ENCODE measurements at regions not wholly inside any gene's neighbourhood (a gene's known extent, or its start where the extent isn't known, plus 50 kb on each side); places are given as distances from the start of the nearest gene placed in this dataset.

- ChIA-PET CTCF (interaction anchor here (0.6 to 1.2 kb wide), 4 partner anchors 11 to 500 kb away, joined by 3 to 4 read pairs (median 4); no protein-coding TSS in a partner anchor), POLR2A (no interaction called here)
- intact Hi-C loops (cut with micrococcal nuclease) (no loop called here), dilution Hi-C loops (cut with MboI; ENCODE audit: extremely low pct_ligation_motif_present, low sequenced_read_pairs) (no loop called here)
- no peaks in the 10 kb centered on the region for H3K9me3 ChIP-seq (replicated peaks; ENCODE audit: control insufficient read depth, insufficient read depth, low read length)
- H3K9ac ChIP-seq (replicated peaks; ENCODE audit: extremely low read depth, insufficient read depth, low read length): no peak overlapping the region
- peak overlapping the region; percentile 75 for H3K4me2 ChIP-seq (ENCODE audit: insufficient read depth, low read length)
- H3K27me3 ChIP-seq (ENCODE audit: control insufficient read depth in 2 of 2, insufficient read depth in 2 of 2, low read length in 2 of 2): no peaks in the 10 kb centered on the region
- TF ChIP-seq EZH2 (IDR thresholded peaks at IDR 0.05; ENCODE audit: borderline replicate concordance, low read depth, low read length, severe bottlenecking): peak; percentile 33
- no peak for TF ChIP-seq GATA2 (IDR thresholded peaks at IDR 0.05; ENCODE audit: insufficient read depth, insufficient read length, low read depth, low read length)
- TF ChIP-seq CTCF (IDR thresholded peaks at IDR 0.05; ENCODE audit: extremely low read depth in 1 of 2, insufficient read depth in 1 of 2, low read depth in 1 of 2, low read length in 2 of 2): no peak
- no TSS peak for BruUV-seq (replicated peaks)
- no peaks in the 10 kb centered on the region for H4K20me1 ChIP-seq (replicated peaks; ENCODE audit: control insufficient read depth, extremely low read depth, insufficient read depth, low read length)
- H3K4me3 ChIP-seq (replicated peaks in 1 of 3; ENCODE audit: insufficient read depth in 1 of 3, low read depth in 1 of 3, low read length in 3 of 3): peak overlapping the region; percentile 1 to 28 (median 9)
- no peaks in the 10 kb centered on the region for H3K79me2 ChIP-seq (ENCODE audit: control insufficient read depth, insufficient read depth, low read length)
- H3K9me1 ChIP-seq (replicated peaks; ENCODE audit: control insufficient read depth, extremely low read depth, insufficient read depth, low read length): no peaks in the 10 kb centered on the region
- peak; percentile 19 for DNase-seq (ENCODE audit: low read depth, low spot score)
- peaks cover 6% of the 10 kb centered on the region for H3K4me1 ChIP-seq (ENCODE audit: control insufficient read depth, extremely low read depth, insufficient read depth, low read length)
- FAIRE-seq: no peak
- no peaks in the 10 kb centered on the region for H3K36me3 ChIP-seq (ENCODE audit: control insufficient read depth in 2 of 2, extremely low read depth in 1 of 2, insufficient read depth in 2 of 2, low read length in 2 of 2)
- H3K27ac ChIP-seq (ENCODE audit: insufficient read depth, low read depth, low read length): no peak overlapping the region
- H2AFZ ChIP-seq (ENCODE audit: low read depth, low read length): peak overlapping the region; percentile 97
Measured at GRCh38 chr5:154647114-154647760, 107.9 kb upstream of the LARP1 start.

- DNase-seq (ENCODE audit: low read depth, low spot score) (no peak), FAIRE-seq (no peak)
- Histone ChIP-seq H3K4me1 (ENCODE audit: control insufficient read depth, extremely low read depth, insufficient read depth, low read length) (peaks cover 6% of the 10 kb centered on the region), H2AFZ (ENCODE audit: low read depth, low read length) (peak overlapping the region; percentile 97), H3K36me3 (ENCODE audit: control insufficient read depth in 2 of 2, extremely low read depth in 1 of 2, insufficient read depth in 2 of 2, low read length in 2 of 2) (no peaks in the 10 kb centered on the region), H3K9me3 (replicated peaks; ENCODE audit: control insufficient read depth, insufficient read depth, low read length) (no peaks in the 10 kb centered on the region), H3K9me1 (replicated peaks; ENCODE audit: control insufficient read depth, extremely low read depth, insufficient read depth, low read length) (no peaks in the 10 kb centered on the region), H4K20me1 (replicated peaks; ENCODE audit: control insufficient read depth, extremely low read depth, insufficient read depth, low read length) (no peaks in the 10 kb centered on the region), H3K27ac (ENCODE audit: insufficient read depth, low read depth, low read length) (no peak overlapping the region), H3K79me2 (ENCODE audit: control insufficient read depth, insufficient read depth, low read length) (no peaks in the 10 kb centered on the region), H3K27me3 (ENCODE audit: control insufficient read depth in 2 of 2, insufficient read depth in 2 of 2, low read length in 2 of 2) (peaks cover 0 to 3% of the 10 kb centered on the region in 2 experiments), H3K9ac (replicated peaks; ENCODE audit: extremely low read depth, insufficient read depth, low read length) (no peak overlapping the region), H3K4me2 (ENCODE audit: insufficient read depth, low read length) (peak overlapping the region; percentile 75), H3K4me3 (replicated peaks in 1 of 3; ENCODE audit: insufficient read depth in 1 of 3, low read depth in 1 of 3, low read length in 3 of 3) (peak overlapping the region in 1 of 3 experiments; percentile 1)
- CTCF ChIA-PET: interaction anchor here (0.6 to 1.2 kb wide), 4 partner anchors 11 to 501 kb away, joined by 3 to 4 read pairs (median 4); no protein-coding TSS in a partner anchor
- intact Hi-C loops (cut with micrococcal nuclease): no loop called here
- dilution Hi-C loops (cut with MboI; ENCODE audit: extremely low pct_ligation_motif_present, low sequenced_read_pairs): no loop called here
- BruUV-seq (replicated peaks): no TSS peak
- TF ChIP-seq POLR2A (IDR thresholded peaks at IDR 0.05; ENCODE audit: low read depth, low read length) (no peak), POLR2AphosphoS5 (IDR thresholded peaks at IDR 0.05; ENCODE audit: insufficient read depth, low read depth, low read length) (no peak), FOS (IDR thresholded peaks at IDR 0.05; ENCODE audit: borderline replicate concordance, insufficient read depth, low read length) (no peak), CTCF (IDR thresholded peaks at IDR 0.05; ENCODE audit: extremely low read depth in 1 of 2, insufficient read depth in 1 of 2, low read depth in 1 of 2, low read length in 2 of 2) (no peak)
- POLR2A ChIA-PET: no interaction called here
Measured at GRCh38 chr5:154646745-154647113, 108.4 kb upstream of the LARP1 start.

Measured in endothelial cell of umbilical vein (primary cell).